K562 (cell line): ENCODE measurements at regions not wholly inside any gene's neighbourhood (a gene's known extent, or its start where the extent isn't known, plus 50 kb on each side); places are given as distances from the start of the nearest gene placed in this dataset.

Source experiments
- ATAC-seq: fragments of 200-7000 bp; cut with Tn5 transposase; 3 replicates; pipeline ENCODE4 v1.9.1; 2020; ENCODE audit warnings: moderate library complexity
- BruUV-seq: library from RNA; stranded (reverse); fragments of 400-500 nt; replicated peaks from 2 replicates; lab custom pipeline; 2021; lab: Mats Ljungman, UMichigan
- CTCF ChIA-PET: fragments of 300-600 bp; formaldehyde crosslinking; extraction: SDS; loops from one replicate; lab custom pipeline; 2021; ENCODE audit warnings: low intra/inter-chr PET ratio; lab: Yijun Ruan, JAX
- POLR2A ChIA-PET: fragments of 300-600, 350-650 bp; sonication (Branson Sonifier 250); formaldehyde crosslinking; extraction: SDS; loops from one replicate; lab custom pipeline; 2021; ENCODE audit warnings: antibody characterized with exemption, inconsistent platforms; lab: Yijun Ruan, JAX
- DNase-seq, 4 experiments: peaks; one replicate each; pipeline versions ENCODE4 v3.0.0 to v3.0.0-alpha.2; 2011 to 2018; ENCODE audit warnings: low spot score in 3 of 4, mixed read lengths in 3 of 4; ENCODE audit errors: extremely low read depth in 1 of 4
- FAIRE-seq: peaks from 2 replicates; lab custom pipeline; 2011; peaks lifted over from hg19 to GRCh38; lab: Jason Lieb, UNC
- H2AFZ ChIP-seq: 2 replicates; pipeline ENCODE4 v1.6.0; 2011; ENCODE audit warnings: low read depth, low read length, control low read depth, inconsistent platforms
- H3K27ac ChIP-seq: fragments of 200-600 bp; 3 replicates; pipeline ENCODE4 v1.8.0; 2011; ENCODE audit warnings: low read depth, mild to moderate bottlenecking, control low read depth, inconsistent platforms, low read length, moderate library complexity, mixed read lengths; ENCODE audit errors: extremely low read depth
- H3K27me3 ChIP-seq, 2 experiments: fragments of 300-600 bp in 1 of 2; 2 replicates in 1 of 2; 3 replicates in 1 of 2; pipeline versions ENCODE4 v1.6.0 to v1.8.0; 2011; ENCODE audit warnings: inconsistent platforms in 2 of 2, low read length in 2 of 2, mild to moderate bottlenecking in 1 of 2, mixed read lengths in 1 of 2, moderate library complexity in 1 of 2; ENCODE audit not compliant: control insufficient read depth in 2 of 2, insufficient read depth in 2 of 2
- H3K36me3 ChIP-seq: fragments of 300-600 bp; 3 replicates; pipeline ENCODE4 v1.8.0; 2011; ENCODE audit warnings: mild to moderate bottlenecking, low read length, inconsistent platforms; ENCODE audit not compliant: control insufficient read depth, insufficient read depth
- H3K4me1 ChIP-seq, 2 experiments: fragments of 200-600 bp in 1 of 2; replicated peaks in 1 of 2; 2 replicates in 1 of 2; 3 replicates in 1 of 2; pipeline versions ENCODE4 v1.5.1 to v1.8.0; 2011; ENCODE audit warnings: inconsistent platforms in 2 of 2, low read length in 2 of 2, mild to moderate bottlenecking in 1 of 2, mixed read lengths in 1 of 2, moderate library complexity in 1 of 2; ENCODE audit not compliant: control insufficient read depth in 2 of 2, insufficient read depth in 2 of 2
- H3K4me2 ChIP-seq: 2 replicates; pipeline ENCODE4 v1.6.1; 2011; ENCODE audit warnings: low read length, control low read depth, inconsistent platforms, mixed read lengths; ENCODE audit not compliant: insufficient read depth
- H3K4me3 ChIP-seq: fragments of 200-600 bp; sonication (generic), shearing (Covaris generic); 2 replicates; pipeline ENCODE4 v1.5.1; 2016; ENCODE audit warnings: control low read depth, inconsistent platforms
- H3K79me2 ChIP-seq: fragments of 200-600 bp; 3 replicates; pipeline ENCODE4 v1.8.0; 2011; ENCODE audit warnings: low read length, inconsistent platforms; ENCODE audit not compliant: control insufficient read depth, insufficient read depth
- H3K9ac ChIP-seq, 2 experiments: 2 replicates each; pipeline versions ENCODE4 v1.6.0 to v1.6.1; 2011; ENCODE audit warnings: low read depth in 2 of 2, low read length in 2 of 2, control low read depth in 1 of 2, inconsistent platforms in 1 of 2, mild to moderate bottlenecking in 1 of 2, mixed read lengths in 1 of 2; ENCODE audit not compliant: insufficient read depth in 1 of 2
- H3K9me1 ChIP-seq: one replicate; pipeline ENCODE4 v1.6.0; 2011; ENCODE audit warnings: inconsistent platforms, mild to moderate bottlenecking, low read length, moderate library complexity; ENCODE audit not compliant: control insufficient read depth, insufficient read depth
- H3K9me3 ChIP-seq: replicated peaks from 2 replicates; pipeline ENCODE4 v1.5.1; 2011; ENCODE audit warnings: low read depth, low read length, inconsistent platforms; ENCODE audit not compliant: control insufficient read depth, insufficient read depth
- H4K20me1 ChIP-seq: replicated peaks from 2 replicates; pipeline ENCODE4 v1.6.1; 2011; ENCODE audit warnings: low read length, inconsistent platforms, mixed read lengths; ENCODE audit not compliant: control insufficient read depth, insufficient read depth
- CHCHD3 ChIP-seq: fragments of 250-450 bp; sonication (Bioruptor Pico); IDR thresholded peaks from 2 replicates; pipeline ENCODE4 v2.1.2; 2022; ENCODE audit warnings: mild to moderate bottlenecking
- FOSL1 ChIP-seq: fragments of 200-800 bp; sonication (Bioruptor generic); conservative IDR thresholded peaks from 2 replicates; pipeline ENCODE4 v1.6.1; 2016; ENCODE audit warnings: missing genetic modification characterization, missing compliant biosample characterization
- HMG20A ChIP-seq: fragments of 450-650 bp; formaldehyde crosslinking; conservative IDR thresholded peaks from 2 replicates; pipeline ENCODE4 v1.4.0; 2020; ENCODE audit warnings: mild to moderate bottlenecking, mixed read lengths
- JUNB ChIP-seq: fragments of 450-650 bp; formaldehyde crosslinking; conservative IDR thresholded peaks from 2 replicates; pipeline ENCODE4 v1.4.0; 2020; ENCODE audit warnings: mild to moderate bottlenecking
- MEF2A ChIP-seq: IDR thresholded peaks from 2 replicates; pipeline ENCODE4 v1.6.1; 2011; ENCODE audit warnings: low read depth, mild to moderate bottlenecking, low read length, moderate library complexity; ENCODE audit not compliant: control insufficient read depth
- MGA ChIP-seq: fragments of 450-650 bp; IDR thresholded peaks from 2 replicates; pipeline ENCODE4 v1.6.1; 2016; ENCODE audit warnings: mild to moderate bottlenecking, moderate library complexity
- PCBP1 ChIP-seq: fragments of 200-400 bp; formaldehyde crosslinking; IDR thresholded peaks from 2 replicates; pipeline ENCODE4 v1.6.1; 2018; ENCODE audit warnings: mild to moderate bottlenecking, low read depth, low read length; ENCODE audit not compliant: poor library complexity, severe bottlenecking
- ZNF766 ChIP-seq: fragments of 200-800 bp; sonication (Bioruptor generic); conservative IDR thresholded peaks from 2 replicates; pipeline ENCODE4 v1.6.1; 2016; ENCODE audit warnings: missing genetic modification characterization, missing compliant biosample characterization
- ZNF79 ChIP-seq: fragments of 250-450 bp; sonication (Bioruptor Pico); IDR thresholded peaks from 2 replicates; pipeline ENCODE4 v1.4.0; 2020; ENCODE audit warnings: low read depth, mild to moderate bottlenecking, moderate library complexity
- ZZZ3 ChIP-seq: fragments of 450-650 bp; IDR thresholded peaks from 2 replicates; pipeline ENCODE4 v1.6.1; 2016; ENCODE audit warnings: antibody characterized with exemption, mild to moderate bottlenecking, moderate library complexity
- WGBS: fragments of 100-300 bp; shearing (Covaris generic); methylation state at CpG from one replicate; pipeline ENCODE4 v1.1.6; 2016; ENCODE audit warnings: low coverage, mixed read lengths; ENCODE audit not compliant: insufficient coverage; ENCODE audit errors: missing lambda C conversion rate; 5-methylcytosine and 5-hydroxymethylcytosine counted together
- in situ Hi-C: fragments of 300-500 bp; cut with MboI; formaldehyde crosslinking; loops from 4 replicates; pipeline ENCODE4 v1.15.0; 2018; ENCODE audit warnings: inconsistent platforms, mixed read lengths
- intact Hi-C: fragments of 100-400 bp; cut with micrococcal nuclease; formaldehyde crosslinking; loops from 2 replicates; pipeline ENCODE4 v1.14.2; 2022
- TF ChIP-seq, protein P1 (sequence below): fragments of 450-650 bp; formaldehyde crosslinking; IDR thresholded peaks from 2 replicates; pipeline ENCODE4 v1.4.0; 2020; ENCODE audit warnings: mild to moderate bottlenecking, moderate library complexity

GRCh38 chr4:3674479-3674851 lies 91.7 kb upstream of the ADRA2C start:
- no peak for FAIRE-seq
- Histone ChIP-seq H3K9me3 (no peaks in the 10 kb centered on the region), H4K20me1 (peaks cover 9% of the 10 kb centered on the region; the same call in 1 of the 2 replicates), H3K27ac (no peak overlapping the region), H3K9ac (no peak overlapping the region), H3K79me2 (no peaks in the 10 kb centered on the region), H3K27me3 (peaks cover 18 to 59% of the 10 kb centered on the region in 2 experiments), H2AFZ (no peak overlapping the region), H3K9me1 (no peaks in the 10 kb centered on the region), H3K4me1 (peaks cover 0 to 4% of the 10 kb centered on the region in 2 experiments; a peak in 1 of 5 replicates), H3K4me2 (no peak overlapping the region), H3K4me3 (no peak overlapping the region), H3K36me3 (no peaks in the 10 kb centered on the region)
- TF ChIP-seq ZZZ3: no peak
- no peak for TF ChIP-seq HMG20A (CRISPR knock-in tag)
- no peak for TF ChIP-seq JUNB (CRISPR knock-in tag)
- TF ChIP-seq, protein P1, sequence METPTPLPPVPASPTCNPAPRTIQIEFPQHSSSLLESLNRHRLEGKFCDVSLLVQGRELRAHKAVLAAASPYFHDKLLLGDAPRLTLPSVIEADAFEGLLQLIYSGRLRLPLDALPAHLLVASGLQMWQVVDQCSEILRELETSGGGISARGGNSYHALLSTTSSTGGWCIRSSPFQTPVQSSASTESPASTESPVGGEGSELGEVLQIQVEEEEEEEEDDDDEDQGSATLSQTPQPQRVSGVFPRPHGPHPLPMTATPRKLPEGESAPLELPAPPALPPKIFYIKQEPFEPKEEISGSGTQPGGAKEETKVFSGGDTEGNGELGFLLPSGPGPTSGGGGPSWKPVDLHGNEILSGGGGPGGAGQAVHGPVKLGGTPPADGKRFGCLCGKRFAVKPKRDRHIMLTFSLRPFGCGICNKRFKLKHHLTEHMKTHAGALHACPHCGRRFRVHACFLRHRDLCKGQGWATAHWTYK (CRISPR knock-in tag): no peak
- no peak for TF ChIP-seq PCBP1
- no peak for TF ChIP-seq MGA
- no peak for TF ChIP-seq MEF2A
- TF ChIP-seq CHCHD3 (CRISPR knock-in tag): no peak
- no peak for TF ChIP-seq ZNF766 (CRISPR knock-in tag)
- TF ChIP-seq ZNF79 (CRISPR knock-in tag): no peak
- TF ChIP-seq FOSL1 (tag): no peak
- BruUV-seq: no TSS peak
- CTCF ChIA-PET: no interaction called here
- in situ Hi-C loops (no loop called here), intact Hi-C loops (no loop called here)
- WGBS: 3% methylated on average over 6 of the region's 7 CpGs
- no peak for ATAC-seq
- DNase-seq: no peak
- POLR2A ChIA-PET: interaction anchor here (0.6 kb wide), 1 partner anchor 8 kb away, joined by 3 read pairs; no protein-coding TSS in a partner anchor
